GM18909 (cell line): ENCODE measurements at regions not wholly inside any gene's neighbourhood (a gene's known extent, or its start where the extent isn't known, plus 50 kb on each side); places are given as distances from the start of the nearest gene placed in this dataset.
"Not testable (repeated sequence)": the region's sequence is repeated elsewhere in the genome, so short reads cannot be mapped to it uniquely, and the experiment has no call there.

Source experiments
- ATAC-seq: cut with Tn5 transposase; IDR thresholded peaks from one replicate; pipeline ENCODE4 v1.9.1; 2021; ENCODE audit warnings: mild to moderate bottlenecking; ENCODE audit not compliant: unreplicated experiment, poor library complexity

DNA sequence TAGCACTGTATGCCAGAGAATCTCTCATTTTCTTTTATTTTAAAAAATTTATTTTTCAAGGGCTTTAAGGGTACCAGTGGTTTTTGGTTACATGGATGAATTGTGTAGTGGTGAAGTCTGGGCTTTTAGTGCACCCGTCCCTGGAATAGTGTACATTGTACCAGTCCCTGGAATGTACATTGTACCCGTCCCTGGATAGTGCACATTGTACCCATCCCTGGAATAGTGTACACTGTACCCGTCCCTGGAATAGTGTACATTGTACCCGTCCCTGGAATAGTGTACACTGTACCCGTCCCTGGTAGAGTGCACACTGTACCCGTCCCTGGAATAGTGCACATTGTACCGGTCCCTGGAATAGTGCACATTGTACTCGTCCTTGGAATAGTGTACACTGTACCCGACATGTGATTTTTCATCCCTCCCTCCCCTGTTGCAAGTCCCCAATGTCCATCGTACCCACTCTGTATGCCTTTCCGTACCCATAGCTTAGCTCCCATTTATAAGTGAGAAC, 56.1 kb upstream of the HELT start:
- ATAC-seq: no peak

DNA sequence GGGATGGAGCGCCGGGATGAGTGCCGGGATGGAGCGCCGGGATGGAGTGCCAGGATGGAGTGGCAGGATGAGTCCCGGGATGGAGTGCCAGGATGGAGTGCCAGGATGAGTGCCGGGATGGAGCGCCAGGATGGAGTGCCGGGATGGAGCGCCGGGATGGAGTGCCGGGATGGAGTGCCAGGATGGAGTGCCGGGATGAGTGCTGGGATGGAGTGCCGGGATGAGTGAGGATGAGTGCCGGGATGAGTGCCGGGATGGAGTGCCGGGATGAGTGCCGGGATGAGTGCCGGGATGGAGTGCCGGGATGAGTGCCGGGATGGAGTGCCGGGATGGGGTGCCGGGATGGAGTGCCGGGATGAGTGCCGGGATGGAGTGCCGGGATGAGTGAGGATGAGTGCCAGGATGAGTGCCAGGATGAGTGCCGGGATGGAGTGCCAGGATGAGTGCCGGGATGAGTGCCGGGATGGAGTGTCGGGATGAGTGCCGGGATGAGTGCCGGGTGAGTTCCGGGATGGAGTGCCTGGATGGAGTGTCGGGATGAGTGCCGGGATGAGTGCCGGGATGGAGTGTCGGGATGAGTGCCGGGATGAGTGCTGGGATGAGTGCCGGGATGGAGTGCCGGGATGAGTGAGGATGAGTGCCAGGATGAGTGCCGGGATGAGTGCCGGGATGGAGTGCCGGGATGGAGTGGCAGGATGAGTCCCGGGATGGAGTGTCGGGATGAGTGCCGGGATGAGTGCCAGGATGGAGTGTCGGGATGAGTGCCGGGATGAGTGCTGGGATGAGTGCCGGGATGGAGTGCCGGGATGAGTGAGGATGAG, 52.9 kb upstream of the HELT start:
- not testable (repeated sequence) for ATAC-seq

DNA sequence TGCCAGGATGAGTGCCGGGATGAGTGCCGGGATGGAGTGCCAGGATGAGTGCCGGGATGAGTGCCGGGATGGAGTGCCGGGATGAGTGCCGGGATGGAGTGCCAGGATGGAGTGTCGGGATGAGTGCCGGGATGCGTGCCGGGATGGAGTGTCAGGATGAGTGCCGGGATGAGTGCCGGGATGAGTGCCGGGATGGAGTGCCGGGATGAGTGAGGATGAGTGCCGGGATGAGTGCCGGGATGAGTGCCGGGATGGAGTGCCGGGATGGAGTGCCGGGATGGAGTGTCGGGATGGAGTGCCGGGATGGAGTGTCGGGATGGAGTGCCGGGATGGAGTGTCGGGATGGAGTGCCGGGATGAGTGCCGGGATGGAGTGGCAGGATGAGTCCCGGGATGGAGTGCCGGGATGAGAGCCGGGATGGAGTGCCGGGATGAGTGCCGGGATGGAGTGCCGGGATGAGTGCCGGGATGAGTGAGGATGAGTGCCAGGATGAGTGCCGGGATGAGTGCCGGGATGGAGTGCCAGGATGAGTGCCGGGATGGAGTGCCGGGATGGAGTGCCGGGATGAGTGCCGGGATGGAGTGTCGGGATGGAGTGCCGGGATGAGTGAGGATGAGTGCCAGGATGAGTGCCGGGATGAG, 52.1 kb upstream of the HELT start:
- not testable (repeated sequence) for ATAC-seq

DNA sequence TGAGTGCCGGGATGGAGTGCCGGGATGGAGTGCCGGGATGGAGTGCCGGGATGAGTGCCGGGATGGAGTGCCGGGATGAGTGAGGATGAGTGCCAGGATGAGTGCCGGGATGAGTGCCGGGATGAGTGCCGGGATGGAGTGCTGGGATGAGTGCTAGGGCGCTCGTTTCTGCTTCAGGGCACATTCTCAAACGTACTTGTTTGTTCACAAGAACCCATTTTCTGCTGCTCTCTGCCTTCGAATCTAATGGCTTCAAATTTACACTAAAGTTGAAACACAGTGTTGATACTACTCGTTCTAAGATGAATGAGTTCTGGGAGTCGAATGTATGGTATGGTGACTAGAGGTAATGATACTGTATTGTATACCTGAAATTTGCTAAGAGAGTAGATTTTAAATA, 50.6 kb upstream of the HELT start:
- not testable (repeated sequence) for ATAC-seq

DNA sequence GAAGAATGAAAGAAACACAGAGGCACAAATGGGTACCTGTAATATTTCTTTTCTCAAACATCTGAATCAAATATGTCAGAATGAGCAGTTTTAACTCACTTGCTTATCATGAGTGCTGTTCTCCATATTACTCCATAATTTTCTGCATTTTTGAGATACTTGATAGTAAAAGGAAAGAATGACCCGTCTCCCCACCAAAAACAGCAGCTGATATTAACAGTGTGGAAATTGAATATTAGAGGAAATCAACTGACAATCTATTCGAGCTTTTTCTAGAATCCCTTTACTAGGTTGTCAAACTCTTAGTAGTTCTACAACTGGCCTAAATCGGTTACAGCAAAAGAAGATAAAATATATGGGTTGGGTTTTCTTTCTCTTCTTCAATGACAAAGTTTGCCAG, 49.9 kb upstream of the HELT start:
- no peak for ATAC-seq
